DMS 273 (cell line): ENCODE measurements at regions not wholly inside any gene's neighbourhood (a gene's known extent, or its start where the extent isn't known, plus 50 kb on each side); places are given as distances from the start of the nearest gene placed in this dataset.
A peak's percentile ranks its signal among the peaks of the same experiment; 100 is the strongest.
"Not testable (repeated sequence)": the region's sequence is repeated elsewhere in the genome, so short reads cannot be mapped to it uniquely, and the experiment has no call there.

ENCODE experiments used
- DNase-seq: peaks from one replicate; lab custom pipeline; 2025; ENCODE audit not compliant: unreplicated experiment; lab: John Stamatoyannopoulos, UW

DNA sequence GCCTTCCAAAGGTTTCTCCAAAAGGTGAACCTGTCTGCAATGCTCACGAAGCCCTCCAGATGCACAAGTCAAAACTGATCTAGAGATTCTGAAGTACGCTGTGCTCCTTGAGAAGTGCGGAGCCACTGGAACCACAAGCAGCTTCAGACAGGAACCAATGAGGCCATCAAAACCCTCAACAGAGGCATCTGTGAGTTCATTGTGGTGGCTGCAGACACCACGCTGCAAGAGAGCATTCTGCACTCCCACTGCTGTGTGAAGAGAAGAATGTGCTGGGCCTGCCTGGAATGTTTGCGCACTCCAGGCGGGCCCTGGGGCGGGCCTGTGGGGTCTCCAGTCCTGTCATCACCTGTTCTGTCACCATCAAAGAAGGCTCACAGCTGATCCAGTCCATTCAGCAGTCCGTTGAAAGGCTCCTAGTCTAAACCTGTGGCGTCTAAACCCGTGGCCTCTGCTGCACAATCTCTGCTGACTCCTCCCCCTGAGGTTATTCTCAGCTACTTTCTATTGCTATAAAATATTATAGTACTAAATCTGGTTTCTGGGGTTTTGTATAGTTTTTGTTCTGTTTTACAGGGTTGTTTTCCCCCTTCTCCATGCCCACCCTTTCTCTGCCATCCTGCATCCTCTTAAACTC is 111.6 kb downstream of the PPIAL4A start:
- DNase-seq, result not testable (repeated sequence)

DNA sequence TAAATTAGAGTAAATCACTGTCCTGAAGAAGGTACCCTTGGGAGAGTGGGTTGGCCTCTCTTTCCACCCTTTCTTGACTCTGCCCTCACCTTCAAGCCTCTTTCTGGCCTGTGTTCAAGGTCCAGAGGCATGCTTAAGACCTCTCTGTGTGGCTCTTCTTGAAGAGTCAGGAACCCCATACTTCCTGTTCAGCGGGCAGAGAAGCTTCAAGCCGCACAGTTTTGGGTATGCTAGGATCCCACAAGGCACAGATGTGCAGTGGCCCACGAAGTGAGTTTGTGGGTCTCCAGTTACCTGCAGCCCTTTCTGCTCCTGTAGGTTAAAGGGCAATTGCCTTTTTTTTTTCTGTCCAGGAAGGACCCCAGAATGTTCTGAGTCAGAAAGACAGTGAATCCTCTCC is 113.7 kb downstream of the PPIAL4A start:
- DNase-seq, result not testable (repeated sequence)

DNA sequence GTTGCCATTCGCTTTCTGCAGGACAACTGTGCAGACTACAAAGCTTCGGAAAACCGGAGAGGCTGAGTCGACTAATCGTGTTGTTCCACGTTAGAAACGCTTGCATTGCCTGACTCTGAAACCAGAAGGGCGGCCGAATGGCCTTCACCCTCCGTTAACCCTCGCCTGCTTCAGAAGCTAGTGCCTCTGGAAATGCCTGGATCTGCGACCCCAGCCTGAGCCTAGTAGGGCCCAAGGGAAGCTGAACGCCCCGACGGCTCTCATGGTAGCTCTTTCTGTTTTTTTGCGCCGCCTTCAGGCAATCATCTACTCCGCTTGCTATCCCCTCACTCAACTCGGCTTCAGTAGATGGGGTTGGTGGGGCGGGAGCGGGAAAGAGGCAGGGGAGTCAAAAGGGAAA is 117.3 kb downstream of the PPIAL4A start:
- DNase-seq, result not testable (repeated sequence)

DNA sequence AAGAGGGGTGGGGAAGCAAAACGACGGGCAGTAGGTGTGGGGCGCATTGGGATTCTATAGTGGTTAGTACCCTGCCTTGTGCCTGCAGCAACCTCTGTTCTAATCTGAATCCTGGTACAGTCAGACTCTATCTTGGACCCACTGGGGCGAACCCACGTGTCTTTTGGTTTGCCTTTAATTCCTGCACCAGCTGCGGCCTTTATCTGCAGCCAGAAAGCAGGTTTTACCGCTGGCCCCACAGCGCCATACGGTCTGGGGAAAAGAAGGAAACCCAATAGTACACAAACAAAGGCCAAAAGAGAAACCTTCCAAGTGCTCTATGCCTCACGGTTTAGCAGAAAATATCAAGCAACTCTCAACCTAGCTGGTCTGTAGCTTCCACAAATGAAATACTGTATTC is 118.2 kb downstream of the PPIAL4A start:
- not testable (repeated sequence) for DNase-seq

DNA sequence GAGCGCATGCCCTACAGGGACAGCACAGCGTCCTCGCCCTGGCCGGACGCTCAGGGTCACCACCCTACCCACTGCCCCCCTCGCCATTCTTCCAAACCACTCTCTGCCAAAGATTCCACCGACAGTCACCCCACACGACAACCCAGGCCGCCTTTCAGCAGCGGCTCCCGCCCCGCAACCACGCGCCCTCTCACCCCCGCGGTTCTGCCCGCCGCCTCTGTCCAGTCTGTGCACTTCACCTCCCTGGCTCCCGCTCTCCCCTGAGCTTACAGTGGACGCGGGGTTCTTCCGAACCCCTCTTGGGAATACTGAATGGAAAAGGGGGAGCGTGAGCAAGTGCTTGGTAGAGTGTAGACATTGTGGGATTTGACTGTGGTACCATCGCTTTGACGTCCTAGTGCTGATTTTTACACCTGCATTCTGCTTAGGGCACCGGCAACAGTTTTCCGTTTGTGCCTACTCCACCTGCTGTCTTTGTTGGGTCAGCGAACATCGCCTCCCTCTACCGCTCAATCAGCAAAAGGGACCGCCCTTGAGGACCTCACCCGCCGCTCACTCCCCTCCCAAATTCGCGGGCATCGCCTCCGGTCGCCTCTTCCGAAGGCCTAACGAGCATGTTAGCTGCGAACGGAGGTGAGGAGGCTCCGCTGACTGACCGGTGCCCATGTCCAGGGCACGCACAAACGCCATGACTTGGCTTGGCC is 119.1 kb downstream of the PPIAL4A start:
- not testable (repeated sequence) for DNase-seq

DNA sequence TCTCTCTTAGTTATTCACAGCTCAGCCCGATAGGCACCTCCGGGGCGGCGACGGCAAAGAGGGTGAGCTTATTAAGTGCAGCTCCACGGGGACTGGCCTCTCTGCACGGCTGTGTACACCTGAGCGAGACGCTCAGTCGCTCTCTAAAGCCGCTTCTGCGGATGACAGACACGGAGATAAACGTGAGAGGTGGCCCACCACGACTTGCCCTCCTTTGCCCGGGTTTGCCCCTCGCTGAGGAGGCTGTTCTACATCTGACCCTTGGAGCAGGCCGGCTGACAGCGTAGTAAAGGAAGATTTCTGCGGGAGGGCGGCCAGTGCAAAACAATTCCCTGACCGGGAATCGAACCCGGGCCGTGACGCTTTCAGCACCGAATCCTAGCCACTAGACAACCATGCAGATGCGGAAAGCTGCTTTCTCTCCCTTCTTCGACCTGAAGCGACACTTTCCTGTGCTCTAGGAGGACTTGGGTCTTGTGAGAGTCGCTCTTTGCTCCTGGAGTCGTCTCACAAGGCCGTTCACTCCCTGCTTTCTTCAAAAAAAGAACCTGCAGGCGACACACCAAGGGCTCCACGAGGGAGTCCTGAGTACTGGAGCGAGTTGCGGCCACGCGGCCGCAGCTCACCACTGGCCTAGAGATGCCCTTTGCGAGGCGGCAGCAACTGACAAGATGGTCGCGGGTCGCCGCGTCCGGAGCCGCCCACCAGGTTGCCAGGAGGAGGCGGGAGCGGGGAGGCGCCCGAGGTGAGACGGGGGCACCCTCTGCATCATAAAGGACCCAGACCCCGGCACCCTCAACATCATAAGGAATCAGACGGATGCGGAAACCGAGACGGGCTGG is 119.9 kb downstream of the PPIAL4A start:
- DNase-seq, result not testable (repeated sequence)

DNA sequence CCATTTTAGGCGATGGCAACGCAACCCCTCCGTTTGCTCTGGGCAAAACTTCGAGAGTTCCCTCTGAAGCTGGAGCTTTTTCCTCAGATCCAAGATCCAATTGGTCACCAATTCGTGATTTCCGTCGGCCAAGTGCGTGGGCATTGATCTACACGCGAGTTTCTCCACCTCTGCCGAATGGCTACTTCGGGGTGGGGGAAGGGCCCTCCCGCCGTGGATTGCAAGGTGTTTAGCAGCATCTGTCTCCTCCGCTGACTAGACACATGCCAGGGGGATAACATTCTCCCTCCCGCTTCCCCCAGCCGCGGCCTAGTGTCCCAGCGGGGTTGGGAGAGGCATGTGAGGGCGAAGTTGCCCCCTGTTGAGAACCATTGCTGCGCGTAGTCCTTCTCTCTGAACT is 120.6 kb downstream of the PPIAL4A start:
- not testable (repeated sequence) for DNase-seq

DNA sequence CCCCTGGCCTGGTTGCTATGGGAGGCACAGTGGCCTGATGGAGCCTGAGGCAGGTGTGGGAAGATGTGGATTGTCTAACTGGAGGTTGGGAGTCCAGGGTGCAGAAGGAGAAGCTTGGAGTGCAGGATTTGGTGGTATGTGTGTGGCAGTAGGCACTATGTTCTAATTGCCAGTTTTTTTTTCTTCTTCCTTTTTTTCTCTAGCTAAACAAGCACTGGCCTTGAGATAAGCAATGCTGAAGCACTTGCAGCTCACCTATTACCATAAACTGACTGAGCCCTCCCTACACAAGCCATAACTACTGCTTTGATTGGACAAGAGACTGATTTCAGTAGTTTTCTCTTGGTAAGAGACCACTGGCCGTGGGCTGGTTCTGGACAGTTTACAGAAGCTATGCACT is 123.6 kb downstream of the PPIAL4A start:
- not testable (repeated sequence) for DNase-seq

DNA sequence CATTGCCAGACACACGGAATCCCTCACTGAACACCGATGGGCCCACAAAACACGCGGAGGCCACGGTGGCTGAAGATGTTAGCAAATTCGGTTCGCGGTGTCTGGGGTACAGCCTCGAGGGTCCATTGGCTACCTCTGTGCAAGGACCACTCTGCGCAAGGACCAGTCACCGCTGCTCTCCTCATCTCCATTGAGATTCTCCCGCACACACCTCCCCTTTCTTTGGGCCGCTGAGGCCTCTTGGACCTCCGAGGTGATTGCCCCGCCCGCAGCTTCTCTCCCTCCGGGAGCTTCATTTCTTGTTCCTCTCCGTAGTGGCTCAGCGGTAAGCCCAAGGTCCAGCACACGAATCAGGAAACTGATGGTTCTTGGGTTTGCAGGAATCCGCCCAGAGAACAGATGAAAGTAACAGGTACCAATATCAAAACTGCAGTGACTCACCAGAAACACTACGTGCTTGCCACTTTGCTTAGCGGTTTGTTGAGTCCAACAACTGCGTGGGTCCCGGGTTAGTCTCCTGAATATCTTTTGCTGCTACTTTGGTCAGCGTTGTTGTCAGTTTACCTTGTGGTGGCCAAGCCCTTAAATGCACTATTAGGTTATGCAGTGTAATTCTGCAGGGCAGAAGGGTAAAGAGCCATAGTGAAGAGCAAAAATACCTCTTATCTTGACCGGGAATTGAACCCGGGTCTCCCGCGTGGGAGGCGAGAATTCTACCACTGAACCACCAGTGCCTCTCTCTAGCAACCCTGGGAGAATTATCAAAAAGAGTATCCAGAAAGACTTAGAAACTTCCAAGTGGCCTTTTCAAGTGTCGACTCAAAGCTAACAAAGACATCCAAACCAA is 126.8 kb downstream of the PPIAL4A start:
- DNase-seq, result peak; percentile 88

DNA sequence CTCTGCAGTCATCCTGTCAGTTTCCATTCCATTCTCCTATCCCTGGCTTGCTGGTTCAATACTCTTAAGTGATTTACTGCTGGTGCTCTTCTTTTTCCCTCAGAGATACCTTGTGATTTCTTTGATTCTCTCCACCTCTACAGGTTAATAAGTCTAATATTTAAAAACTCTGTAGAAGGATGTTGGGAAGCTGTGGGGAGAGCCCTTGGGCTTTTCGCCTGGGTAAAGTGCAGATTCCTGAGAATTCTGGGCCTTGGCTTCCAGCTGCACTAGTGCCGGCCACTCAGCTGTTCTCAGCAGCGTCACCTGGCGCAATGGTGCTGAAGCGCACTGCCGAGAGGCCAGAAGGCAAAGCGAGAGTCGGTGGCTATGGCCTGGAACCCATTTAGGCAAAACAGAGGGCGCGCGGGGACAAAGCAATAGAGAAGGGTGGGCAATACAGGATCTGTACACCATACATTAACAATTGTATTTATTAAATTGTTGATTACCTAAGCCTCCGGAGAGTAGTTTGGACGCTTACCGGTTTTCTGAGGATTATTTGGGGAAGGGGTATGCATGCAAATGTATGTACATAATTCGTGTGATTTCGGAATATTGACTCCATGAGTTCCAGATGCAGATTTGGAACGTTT is 130.3 kb downstream of the PPIAL4A start:
- not testable (repeated sequence) for DNase-seq

DNA sequence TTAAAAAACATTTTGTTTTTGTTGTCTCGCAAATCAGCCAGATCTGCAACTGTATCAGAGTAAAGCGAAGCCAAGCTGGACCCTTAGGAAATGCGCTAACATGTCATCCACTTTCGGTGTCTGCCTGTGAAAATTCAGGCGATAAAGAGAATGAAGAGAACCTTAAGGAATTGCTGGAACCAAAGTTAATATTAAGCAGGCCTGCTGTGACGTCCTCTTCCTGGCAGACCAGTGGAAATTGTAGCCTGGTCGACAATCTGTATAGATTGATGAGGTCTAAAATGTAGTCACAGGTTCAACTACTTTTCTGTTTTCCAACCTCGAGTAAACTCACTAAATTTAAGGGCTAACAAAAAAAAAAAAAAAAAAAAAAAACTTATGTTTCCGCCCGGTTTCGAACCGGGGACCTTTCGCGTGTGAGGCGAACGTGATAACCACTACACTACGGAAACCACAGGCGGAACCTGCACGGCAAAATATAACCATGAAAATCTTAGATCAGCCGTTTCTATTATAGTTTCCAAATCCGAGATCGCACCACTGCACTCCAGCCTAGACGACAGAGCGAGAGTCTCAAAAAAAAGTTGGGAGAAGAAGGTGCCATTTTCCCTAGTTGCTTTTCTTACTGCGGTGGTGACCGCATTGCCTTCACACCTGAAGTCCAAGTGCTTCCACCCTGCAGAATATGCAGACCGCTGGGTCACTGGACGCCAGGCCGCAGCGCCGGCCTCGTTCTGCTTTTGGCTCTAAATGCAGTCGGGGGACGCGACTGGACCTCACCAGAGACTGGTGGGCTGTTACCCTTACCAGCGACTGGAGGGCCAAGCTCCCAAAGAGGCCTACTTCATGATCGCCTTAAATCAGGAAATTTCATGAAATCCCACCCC is 131.0 kb downstream of the PPIAL4A start:
- peak; percentile 85 for DNase-seq

DNA sequence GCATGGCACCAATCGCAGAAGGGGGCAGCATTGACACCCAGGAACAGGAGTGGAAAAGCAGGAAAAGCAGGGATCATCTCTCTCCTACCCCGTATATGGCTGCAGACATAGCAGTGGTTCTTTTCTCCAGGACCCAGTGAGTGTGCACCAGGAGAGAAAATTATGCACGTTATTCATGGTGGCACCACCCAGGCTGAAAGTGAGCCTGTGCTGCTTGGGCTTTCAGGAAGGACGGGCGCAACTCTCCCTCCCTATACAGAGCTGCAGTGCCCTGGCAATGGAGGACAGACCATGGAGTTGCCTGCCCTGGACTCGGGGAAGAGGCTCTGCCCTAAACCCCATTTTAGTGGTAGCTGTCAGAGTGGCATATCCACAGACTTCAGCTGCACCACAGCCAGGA is 132.1 kb downstream of the PPIAL4A start:
- not testable (repeated sequence) for DNase-seq

DNA sequence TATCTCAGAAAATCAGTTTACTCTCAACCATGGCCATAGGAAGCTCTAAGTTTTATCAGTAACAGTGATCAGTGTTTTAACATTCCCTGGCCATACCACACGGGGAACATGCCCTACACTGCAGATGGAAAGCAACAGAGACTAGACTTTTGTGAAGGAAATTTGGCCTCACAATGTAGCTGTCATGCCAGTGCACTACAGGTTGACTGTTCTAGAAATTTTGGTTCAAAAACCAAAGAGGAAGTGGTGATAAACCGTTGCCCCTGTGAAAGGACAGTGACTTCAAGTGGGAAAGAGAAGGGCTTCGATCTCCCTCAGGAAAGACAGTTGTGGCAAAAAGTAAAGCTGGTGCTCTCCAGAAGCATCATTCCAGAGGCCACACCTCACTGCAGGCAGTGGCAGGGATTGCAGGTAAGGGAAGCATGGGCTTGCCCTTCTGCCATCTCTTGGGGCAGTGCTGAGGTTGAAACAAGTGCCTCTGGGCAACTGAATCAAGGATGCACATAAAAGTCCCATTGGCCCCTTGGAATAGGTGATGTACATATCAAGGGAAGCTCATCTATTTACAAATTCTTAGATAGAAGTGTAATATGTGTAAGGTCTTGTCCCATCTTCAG is 143.4 kb downstream of the PPIAL4A start:
- DNase-seq, result not testable (repeated sequence)

DNA sequence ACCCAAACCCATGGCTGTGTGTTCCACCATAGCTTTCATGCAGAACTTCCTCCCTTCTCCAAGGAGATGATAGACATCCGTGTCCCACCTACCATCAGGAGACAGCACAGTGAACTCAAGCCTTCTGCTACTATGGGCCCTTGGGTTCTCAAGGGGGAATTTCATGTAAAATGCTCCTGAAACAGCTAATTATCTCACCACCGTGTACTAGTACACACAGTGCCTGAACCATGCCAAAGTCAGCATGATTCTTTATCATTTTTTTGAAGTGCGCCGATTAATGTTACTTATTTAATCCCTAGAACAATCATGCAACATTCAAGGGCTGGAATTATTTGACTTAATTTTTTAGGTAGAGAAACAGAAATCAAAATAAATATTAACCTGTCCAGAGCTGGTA is 147.2 kb downstream of the PPIAL4A start:
- not testable (repeated sequence) for DNase-seq

DNA sequence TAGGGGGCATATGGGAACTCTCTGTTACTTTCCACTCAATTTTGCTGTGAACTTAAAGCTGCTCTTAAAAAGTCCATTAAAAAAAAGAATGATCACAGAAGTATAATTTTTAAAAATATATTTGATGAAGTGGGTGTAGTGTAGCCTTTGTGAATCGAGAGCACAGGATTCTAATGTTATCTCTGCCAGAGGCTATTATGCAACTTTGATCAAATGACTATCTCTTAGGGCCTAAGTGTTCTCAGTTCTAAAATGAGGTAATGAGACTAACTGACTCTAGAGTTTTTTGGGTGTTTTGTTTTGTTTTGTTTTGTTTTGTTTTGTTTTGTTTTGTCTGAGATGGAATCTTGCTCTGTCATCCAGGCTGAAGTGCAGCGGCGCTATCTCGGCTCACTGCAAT is 143.2 kb downstream of the FAM72B start:
- not testable (repeated sequence) for DNase-seq

DNA sequence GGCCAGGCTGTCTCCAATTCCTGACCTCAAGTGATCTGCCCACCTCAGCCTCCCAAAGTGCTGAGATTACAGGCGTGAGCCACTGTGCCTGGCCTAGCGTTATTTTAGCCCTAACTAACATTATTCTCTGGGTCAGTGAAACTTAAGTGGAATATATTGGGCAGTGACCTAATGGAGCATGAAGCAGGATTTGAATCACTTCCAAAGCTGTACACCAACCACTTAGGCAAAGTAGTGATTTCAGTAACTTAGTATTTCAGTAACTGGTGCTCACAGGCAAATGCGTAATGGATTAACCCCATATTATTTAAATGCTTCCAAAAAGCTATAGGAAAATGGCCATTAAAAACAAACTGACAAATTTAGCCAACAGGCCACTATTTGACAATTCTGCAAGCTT is 142.6 kb downstream of the FAM72B start:
- DNase-seq, result not testable (repeated sequence)

DNA sequence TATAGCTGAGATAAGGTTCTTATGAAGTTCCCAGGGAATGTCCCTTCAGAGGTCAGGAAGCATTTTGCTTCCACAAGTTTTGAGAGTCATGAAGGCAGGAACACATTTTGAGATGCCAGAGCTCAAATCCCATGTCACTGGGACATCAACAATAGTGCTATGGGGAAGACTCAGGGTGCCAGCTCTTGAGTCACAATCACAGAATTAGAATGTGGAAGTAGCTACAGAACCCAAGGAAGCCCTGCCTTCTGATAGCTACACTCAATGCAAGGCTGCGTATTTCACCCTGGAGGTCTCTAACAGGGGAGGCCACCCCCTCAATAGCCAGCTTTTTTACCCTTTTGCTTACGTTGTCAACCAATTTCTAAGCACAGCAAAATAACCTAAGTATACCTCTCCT is 141.3 kb downstream of the FAM72B start:
- not testable (repeated sequence) for DNase-seq

DNA sequence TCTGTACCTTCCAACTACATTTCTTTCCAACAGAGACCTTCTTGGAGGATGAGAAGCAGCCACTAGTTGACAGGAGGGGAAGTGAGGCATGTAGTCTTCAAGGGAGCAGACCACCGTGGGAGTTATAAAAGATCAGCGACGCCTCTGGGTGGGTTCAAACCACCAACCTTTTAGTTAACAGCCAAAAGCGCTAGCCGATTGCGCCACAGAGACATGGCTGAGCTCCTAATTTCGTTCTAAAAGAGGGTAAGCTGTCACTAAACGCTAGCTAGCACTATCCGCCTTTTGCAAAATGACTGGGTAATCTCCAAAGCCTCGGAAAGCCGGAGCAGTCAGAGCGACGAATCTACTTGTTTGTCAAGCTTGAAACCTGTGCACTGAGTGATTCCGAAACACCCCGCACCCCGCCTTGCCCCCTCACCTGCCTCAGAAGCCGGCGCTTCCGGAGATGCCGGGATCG is 135.8 kb downstream of the FAM72B start:
- not testable (repeated sequence) for DNase-seq
